Liver (tissue), 8 donors: ENCODE measurements at regions not wholly inside any gene's neighbourhood (a gene's known extent, or its start where the extent isn't known, plus 50 kb on each side); places are given as distances from the start of the nearest gene placed in this dataset.
A peak's percentile ranks its signal among the peaks of the same experiment; 100 is the strongest.

Experiments used
- DNase-seq: peaks from one replicate; pipeline ENCODE4 v3.0.0-alpha.2; 2017; ENCODE audit warnings: low spot score
- H3K27ac ChIP-seq, 2 donors: one replicate each; pipeline ENCODE4 v1.7.0; 2013; ENCODE audit warnings: inconsistent platforms in 2 of 2, low read length in 2 of 2, control low read depth in 1 of 2, low read depth in 1 of 2, mild to moderate bottlenecking in 1 of 2
- H3K27me3 ChIP-seq, 4 donors: one replicate each; pipeline versions ENCODE4 v1.6.1 to v1.7.0; 2013; ENCODE audit warnings: low read length in 3 of 4, inconsistent platforms in 1 of 4, mild to moderate bottlenecking in 1 of 4, moderate library complexity in 1 of 4; ENCODE audit not compliant: control insufficient read depth in 4 of 4, insufficient read depth in 4 of 4
- H3K36me3 ChIP-seq, 4 donors: one replicate each; pipeline versions ENCODE4 v1.6.1 to v1.7.0; 2013; ENCODE audit warnings: low read length in 3 of 4, mild to moderate bottlenecking in 3 of 4, low read depth in 1 of 4, moderate library complexity in 1 of 4; ENCODE audit not compliant: control insufficient read depth in 4 of 4, insufficient read depth in 3 of 4
- H3K4me1 ChIP-seq, 4 donors: one replicate each; pipeline versions ENCODE4 v1.6.1 to v1.7.0; 2013; ENCODE audit warnings: low read length in 3 of 4, mild to moderate bottlenecking in 3 of 4, moderate library complexity in 1 of 4; ENCODE audit not compliant: control insufficient read depth in 4 of 4, insufficient read depth in 4 of 4
- H3K4me3 ChIP-seq, 3 donors: one replicate each; pipeline versions ENCODE4 v1.6.1 to v1.7.0; 2013; ENCODE audit warnings: low read length in 3 of 3, control low read depth in 1 of 3, low read depth in 1 of 3, mild to moderate bottlenecking in 1 of 3
- H3K9ac ChIP-seq, 2 donors: one replicate each; pipeline ENCODE4 v1.7.0; 2013; ENCODE audit warnings: low read length in 2 of 2, mild to moderate bottlenecking in 2 of 2, moderate library complexity in 2 of 2, control low read depth in 1 of 2, low read depth in 1 of 2
- H3K9me3 ChIP-seq, 4 donors: one replicate each; pipeline versions ENCODE4 v1.6.1 to v1.7.0; 2013; ENCODE audit warnings: low read length in 3 of 4; ENCODE audit not compliant: control insufficient read depth in 4 of 4
- ATF3 ChIP-seq: IDR thresholded peaks from 2 replicates; pipeline ENCODE4 v1.6.1; 2016; ENCODE audit warnings: antibody characterized with exemption
- CTCF ChIP-seq: fragments of 150-350 bp; IDR thresholded peaks from 2 replicates; pipeline ENCODE4 v1.5.1; 2017; ENCODE audit warnings: improper control_type of control experiment, low read depth, low read length; ENCODE audit not compliant: missing input control
- EGR1 ChIP-seq, 2 donors: IDR thresholded peaks; 2 replicates each; pipeline ENCODE4 v1.6.1; 2016 to 2018; ENCODE audit warnings: antibody characterized with exemption in 2 of 2, low read depth in 2 of 2
- FOXA1 ChIP-seq: IDR thresholded peaks from 2 replicates; pipeline ENCODE4 v1.6.1; 2016; ENCODE audit warnings: antibody characterized with exemption
- FOXA2 ChIP-seq: IDR thresholded peaks from 2 replicates; pipeline ENCODE4 v1.6.1; 2016; ENCODE audit warnings: antibody characterized with exemption
- GABPA ChIP-seq, 2 donors: IDR thresholded peaks in 1 of 2; conservative IDR thresholded peaks in 1 of 2; 2 replicates each; pipeline ENCODE4 v1.6.1; 2016; ENCODE audit warnings: antibody characterized with exemption in 2 of 2, mild to moderate bottlenecking in 1 of 2, moderate library complexity in 1 of 2
- HNF4A ChIP-seq, 2 donors: conservative IDR thresholded peaks; 2 replicates each; pipeline ENCODE4 v1.6.1; 2016; ENCODE audit warnings: antibody characterized with exemption in 2 of 2, mild to moderate bottlenecking in 2 of 2
- HNF4G ChIP-seq: IDR thresholded peaks from 2 replicates; pipeline ENCODE4 v1.6.1; 2016; ENCODE audit warnings: antibody characterized with exemption
- JUND ChIP-seq, 2 donors: IDR thresholded peaks; 2 replicates each; pipeline ENCODE4 v1.6.1; 2016; ENCODE audit warnings: antibody characterized with exemption in 2 of 2
- MAX ChIP-seq: IDR thresholded peaks from 2 replicates; pipeline ENCODE4 v1.6.1; 2016; ENCODE audit warnings: antibody characterized with exemption
- NR2F2 ChIP-seq: IDR thresholded peaks from 2 replicates; pipeline ENCODE4 v1.6.1; 2016; ENCODE audit warnings: antibody characterized with exemption
- RAD21 ChIP-seq, 2 donors: IDR thresholded peaks; 2 replicates each; pipeline ENCODE4 v1.6.1; 2016; ENCODE audit warnings: antibody characterized with exemption in 2 of 2, mild to moderate bottlenecking in 2 of 2
- REST ChIP-seq: IDR thresholded peaks from 2 replicates; pipeline ENCODE4 v1.6.1; 2016; ENCODE audit warnings: antibody characterized with exemption, mild to moderate bottlenecking
- RXRA ChIP-seq, 2 donors: IDR thresholded peaks; 2 replicates each; pipeline ENCODE4 v1.6.1; 2017 to 2018; ENCODE audit warnings: antibody characterized with exemption in 2 of 2, mild to moderate bottlenecking in 1 of 2
- SP1 ChIP-seq: IDR thresholded peaks from 2 replicates; pipeline ENCODE4 v1.6.1; 2018; ENCODE audit warnings: antibody characterized with exemption, mild to moderate bottlenecking
- TAF1 ChIP-seq: conservative IDR thresholded peaks from 2 replicates; pipeline ENCODE4 v1.6.1; 2016; ENCODE audit warnings: antibody characterized with exemption, mild to moderate bottlenecking
- YY1 ChIP-seq: IDR thresholded peaks from 2 replicates; pipeline ENCODE4 v1.6.1; 2016; ENCODE audit warnings: antibody characterized with exemption, mild to moderate bottlenecking
- ZBTB33 ChIP-seq: IDR thresholded peaks from 2 replicates; pipeline ENCODE4 v1.6.1; 2016; ENCODE audit warnings: antibody characterized with exemption
- WGBS: extraction: QIAGEN DNeasy Blood & Tissue Kit; methylation state at CpG from one replicate; pipeline ENCODE4 v1.1.7; 2013; 5-methylcytosine and 5-hydroxymethylcytosine counted together
- donor health status: healthy.
- donor health status: healthy.
- donor health status: healthy.
- donor health status: healthy.
- donor health status: healthy.

- Histone ChIP-seq H3K4me3 (no peak overlapping the region), H3K27ac (no peak overlapping the region), H3K27me3 (no peaks in the 10 kb centered on the region), H3K9me3 (no peaks in the 10 kb centered on the region), H3K36me3 (no peaks in the 10 kb centered on the region), H3K9ac (no peak overlapping the region), H3K4me1 (peaks cover 0 to 4% (median 2%) of the 10 kb centered on the region in 4 donors)
- TF ChIP-seq GABPA (IDR thresholded peaks at IDR 0.05 in 1 of 2, conservative IDR thresholded peaks at IDR 0.05 in 1 of 2) (no peak), HNF4A (conservative IDR thresholded peaks at IDR 0.05) (no peak), NR2F2 (no peak), MAX (no peak), RAD21 (IDR thresholded peaks at IDR 0.05) (no peak), FOXA2 (no peak), EGR1 (IDR thresholded peaks at IDR 0.05; ENCODE audit: low read depth in 2 of 2) (no peak), REST (no peak), CTCF (no peak), ATF3 (no peak), JUND (IDR thresholded peaks at IDR 0.05) (no peak), SP1 (no peak), ZBTB33 (no peak), FOXA1 (no peak), HNF4G (no peak), YY1 (no peak), RXRA (IDR thresholded peaks at IDR 0.05) (no peak), TAF1 (no peak)
- DNase-seq = peak; percentile 27
- 91% methylated on average over 12 of the region's 12 CpGs for WGBS
Measured at GRCh38 chr18:47747260-47747795, 183.1 kb downstream of the SMAD2 start.
